ENCODE measurements at regions not wholly inside any gene's neighbourhood (a gene's known extent, or its start where the extent isn't known, plus 50 kb on each side); places are given as distances from the start of the nearest gene placed in this dataset.

- no peaks in the 10 kb centered on the region for H3K27me3 ChIP-seq
- H3K4me3 ChIP-seq = no peak overlapping the region
- 25 to 68% methylated on average over 1 to 3 of the region's 3 CpGs for WGBS, 2 donors (ENCODE audit: low coverage in 1 of 2)
- H3K36me3 ChIP-seq = no peaks in the 10 kb centered on the region
- TF ChIP-seq CTCF (IDR thresholded peaks at IDR 0.05) (no peak), EP300 (IDR thresholded peaks at IDR 0.05) (no peak)
- ATAC-seq = no peak
- peaks cover 0 to 8% (median 0%) of the 10 kb centered on the region in 3 donors for H3K4me1 ChIP-seq
- H3K9me3 ChIP-seq = no peaks in the 10 kb centered on the region
- H3K27ac ChIP-seq = no peak overlapping the region
Observed at GRCh38 chrX:118179161-118179560, 62.6 kb upstream of the KLHL13 start.

GRCh38 chrX:118179718-118180117, 63.1 kb upstream of the KLHL13 start:
- Histone ChIP-seq H3K4me3 (no peak overlapping the region), H3K4me1 (peaks cover 0 to 8% (median 0%) of the 10 kb centered on the region in 3 donors), H3K27me3 (no peaks in the 10 kb centered on the region), H3K9me3 (no peaks in the 10 kb centered on the region), H3K27ac (no peak overlapping the region), H3K36me3 (no peaks in the 10 kb centered on the region)
- 83 to 88% methylated on average over 3 of the region's 4 CpGs for WGBS, 2 donors (ENCODE audit: low coverage in 1 of 2)
- TF ChIP-seq POLR2AphosphoS5 (IDR thresholded peaks at IDR 0.05) (no peak), EP300 (IDR thresholded peaks at IDR 0.05) (no peak), POLR2A (IDR thresholded peaks at IDR 0.05) (no peak), CTCF (IDR thresholded peaks at IDR 0.05) (no peak)
- ATAC-seq = no peak

GRCh38 chrX:118181030-118181429, 64.4 kb upstream of the KLHL13 start:
- Histone ChIP-seq H3K4me1 (peaks cover 0 to 8% (median 0%) of the 10 kb centered on the region in 3 donors), H3K9me3 (no peaks in the 10 kb centered on the region), H3K4me3 (no peak overlapping the region), H3K27me3 (no peaks in the 10 kb centered on the region), H3K36me3 (no peaks in the 10 kb centered on the region), H3K27ac (no peak overlapping the region)
- 30 to 50% methylated on average over 1 to 4 of the region's 4 CpGs for WGBS, 2 donors (ENCODE audit: low coverage in 1 of 2)
- ATAC-seq = no peak
- no peak for TF ChIP-seq CTCF (IDR thresholded peaks at IDR 0.05)
- TF ChIP-seq EP300 (IDR thresholded peaks at IDR 0.05) = no peak
- no peak for TF ChIP-seq POLR2A (IDR thresholded peaks at IDR 0.05)
- no peak for TF ChIP-seq POLR2AphosphoS5 (IDR thresholded peaks at IDR 0.05)

- no peak overlapping the region for H3K27ac ChIP-seq
- TF ChIP-seq POLR2A (IDR thresholded peaks at IDR 0.05) = no peak
- no peak for TF ChIP-seq CTCF (IDR thresholded peaks at IDR 0.05)
- no peak for TF ChIP-seq EP300 (IDR thresholded peaks at IDR 0.05)
- peak; percentile 43 for TF ChIP-seq POLR2AphosphoS5 (IDR thresholded peaks at IDR 0.05)
- no peak for ATAC-seq
- H3K36me3 ChIP-seq = no peaks in the 10 kb centered on the region
- WGBS, 2 donors (ENCODE audit: low coverage in 1 of 2) = 0 to 15% methylated on average over 1 of the region's 1 CpG
- H3K9me3 ChIP-seq = no peaks in the 10 kb centered on the region
- peaks cover 0 to 8% (median 0%) of the 10 kb centered on the region in 3 donors for H3K4me1 ChIP-seq
- H3K27me3 ChIP-seq = no peaks in the 10 kb centered on the region
- H3K4me3 ChIP-seq = no peak overlapping the region
Observed at GRCh38 chrX:118182025-118182424, 65.4 kb upstream of the KLHL13 start.

- WGBS, 2 donors (ENCODE audit: low coverage in 1 of 2) = 34 to 38% methylated on average over 3 of the region's 3 CpGs
- H3K27me3 ChIP-seq = no peaks in the 10 kb centered on the region
- H3K9me3 ChIP-seq = no peaks in the 10 kb centered on the region
- H3K27ac ChIP-seq = no peak overlapping the region
- ATAC-seq = no peak
- TF ChIP-seq POLR2A (IDR thresholded peaks at IDR 0.05) (no peak), EP300 (IDR thresholded peaks at IDR 0.05) (no peak), POLR2AphosphoS5 (IDR thresholded peaks at IDR 0.05) (no peak), CTCF (IDR thresholded peaks at IDR 0.05) (no peak)
- H3K36me3 ChIP-seq = no peaks in the 10 kb centered on the region
- H3K4me1 ChIP-seq = peaks cover 0 to 8% (median 0%) of the 10 kb centered on the region in 3 donors
- H3K4me3 ChIP-seq = no peak overlapping the region
Observed at GRCh38 chrX:118182681-118183080, 66.1 kb upstream of the KLHL13 start.
